ENCODE measurements at regions not wholly inside any gene's neighbourhood (a gene's known extent, or its start where the extent isn't known, plus 50 kb on each side); places are given as distances from the start of the nearest gene placed in this dataset.

DNA sequence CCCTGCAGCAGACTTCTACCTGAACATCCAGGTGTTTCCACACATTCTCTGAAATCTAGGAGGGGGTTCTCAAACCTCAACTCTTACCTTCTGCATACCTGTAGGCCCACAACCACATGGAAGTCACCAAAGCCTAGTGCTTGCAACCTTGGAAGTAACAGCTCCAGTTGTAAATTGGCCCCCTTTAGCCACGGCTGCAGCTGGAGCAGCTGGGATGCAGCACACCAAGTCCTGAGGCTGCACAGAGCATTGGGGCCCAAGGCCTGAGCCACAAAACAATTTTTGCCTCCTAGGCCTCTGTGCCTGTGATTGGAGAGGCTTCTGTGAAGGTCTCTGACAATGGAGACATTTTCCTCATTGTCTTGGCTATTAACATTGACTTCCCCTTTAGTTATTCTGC, 772.4 kb upstream of the INTU start:
- POLR2A ChIA-PET: no interaction called here
- peaks cover 0 to 4% (median 0%) of the 10 kb centered on the region in 5 experiments for H3K9me3 ChIP-seq (ENCODE audit: control extremely low read depth in 1 of 5, control insufficient read depth in 4 of 5, insufficient read depth in 2 of 5, low read depth in 1 of 5, low read length in 4 of 5)
- DNase-seq: no peak
- CTCF ChIA-PET: no interaction called here
- no peaks in the 10 kb centered on the region for H3K36me3 ChIP-seq (ENCODE audit: control insufficient read depth in 4 of 4, insufficient read depth in 4 of 4, low read length in 3 of 4)
- no peak overlapping the region for H3K4me3 ChIP-seq (ENCODE audit: control insufficient read depth in 1 of 7, extremely low read depth in 1 of 7, insufficient read depth in 4 of 7, low read depth in 2 of 7, low read length in 6 of 7)
- 100% methylated on average over 1 of the region's 1 CpG for WGBS (ENCODE audit: insufficient coverage)
- H3K4me1 ChIP-seq (ENCODE audit: control extremely low read depth in 1 of 4, control insufficient read depth in 4 of 4, insufficient read depth in 4 of 4, low read length in 3 of 4): no peaks in the 10 kb centered on the region
- no peaks in the 10 kb centered on the region for H3K27me3 ChIP-seq (replicated peaks in 2 of 5; ENCODE audit: control insufficient read depth in 4 of 5, insufficient read depth in 5 of 5, low read length in 4 of 5)
- no peak overlapping the region for H3K27ac ChIP-seq (ENCODE audit: insufficient read depth in 1 of 2, low read depth in 1 of 2, low read length in 2 of 2, poor library complexity in 1 of 2, severe bottlenecking in 2 of 2)

DNA sequence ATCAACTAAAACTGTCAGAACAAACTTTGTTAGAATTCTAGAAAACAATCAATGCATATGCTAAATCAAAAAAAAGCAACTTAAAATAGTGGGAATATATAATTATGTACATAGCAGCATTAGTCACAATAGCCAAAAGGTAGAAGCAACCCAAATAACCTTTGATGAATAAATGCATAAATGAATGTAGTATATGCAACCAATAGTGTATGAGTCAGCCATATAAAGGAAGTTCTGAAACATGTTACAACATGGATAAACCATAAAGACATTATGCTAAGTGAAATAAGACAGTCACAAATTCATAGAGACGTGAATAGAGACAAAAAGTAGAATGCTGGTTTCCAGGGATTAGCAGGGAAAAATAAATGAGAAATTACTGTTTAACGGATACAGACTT, 762.8 kb upstream of the INTU start:
- Histone ChIP-seq H3K4me3 (ENCODE audit: control insufficient read depth in 1 of 7, extremely low read depth in 1 of 7, insufficient read depth in 4 of 7, low read depth in 2 of 7, low read length in 6 of 7) (no peak overlapping the region), H3K4me1 (ENCODE audit: control extremely low read depth in 1 of 4, control insufficient read depth in 4 of 4, insufficient read depth in 4 of 4, low read length in 3 of 4) (no peaks in the 10 kb centered on the region), H3K9me3 (ENCODE audit: control extremely low read depth in 1 of 5, control insufficient read depth in 4 of 5, insufficient read depth in 2 of 5, low read depth in 1 of 5, low read length in 4 of 5) (peaks cover 0 to 9% (median 0%) of the 10 kb centered on the region in 5 experiments), H3K27me3 (replicated peaks in 2 of 5; ENCODE audit: control insufficient read depth in 4 of 5, insufficient read depth in 5 of 5, low read length in 4 of 5) (no peaks in the 10 kb centered on the region), H3K27ac (ENCODE audit: insufficient read depth in 1 of 2, low read depth in 1 of 2, low read length in 2 of 2, poor library complexity in 1 of 2, severe bottlenecking in 2 of 2) (no peak overlapping the region), H3K36me3 (ENCODE audit: control insufficient read depth in 4 of 4, insufficient read depth in 4 of 4, low read length in 3 of 4) (no peaks in the 10 kb centered on the region)
- ChIA-PET POLR2A (no interaction called here), CTCF (no interaction called here)
- no peak for DNase-seq
- WGBS (ENCODE audit: insufficient coverage): 100% methylated on average over 1 of the region's 2 CpGs

DNA sequence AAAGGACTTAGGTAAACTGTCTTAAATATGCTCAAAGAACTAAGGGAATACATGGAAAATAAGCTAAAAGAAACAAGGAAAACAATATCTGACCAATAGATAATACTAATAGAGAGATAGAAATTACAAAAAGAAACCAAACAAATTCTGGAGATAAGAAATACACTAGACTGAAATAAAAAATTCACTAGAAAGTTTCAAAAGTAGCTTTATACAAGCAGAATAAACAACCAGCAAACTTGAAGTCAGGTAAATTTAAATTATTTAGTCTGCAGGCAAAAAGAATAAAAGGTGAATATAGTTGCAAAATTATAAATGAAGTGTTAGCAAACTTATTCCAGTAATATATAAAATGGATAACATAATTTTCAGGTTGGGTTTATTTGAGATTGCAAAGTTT, 760.9 kb upstream of the INTU start:
- Histone ChIP-seq H3K4me3 (ENCODE audit: control insufficient read depth in 1 of 7, extremely low read depth in 1 of 7, insufficient read depth in 4 of 7, low read depth in 2 of 7, low read length in 6 of 7) (no peak overlapping the region), H3K27me3 (replicated peaks in 2 of 5; ENCODE audit: control insufficient read depth in 4 of 5, insufficient read depth in 5 of 5, low read length in 4 of 5) (no peaks in the 10 kb centered on the region), H3K27ac (ENCODE audit: insufficient read depth in 1 of 2, low read depth in 1 of 2, low read length in 2 of 2, poor library complexity in 1 of 2, severe bottlenecking in 2 of 2) (no peak overlapping the region), H3K9me3 (ENCODE audit: control extremely low read depth in 1 of 5, control insufficient read depth in 4 of 5, insufficient read depth in 2 of 5, low read depth in 1 of 5, low read length in 4 of 5) (peaks cover 0 to 9% (median 0%) of the 10 kb centered on the region in 5 experiments), H3K36me3 (ENCODE audit: control insufficient read depth in 4 of 4, insufficient read depth in 4 of 4, low read length in 3 of 4) (no peaks in the 10 kb centered on the region), H3K4me1 (ENCODE audit: control extremely low read depth in 1 of 4, control insufficient read depth in 4 of 4, insufficient read depth in 4 of 4, low read length in 3 of 4) (no peaks in the 10 kb centered on the region)
- DNase-seq: no peak
- CTCF ChIA-PET: no interaction called here
- POLR2A ChIA-PET: no interaction called here

DNA sequence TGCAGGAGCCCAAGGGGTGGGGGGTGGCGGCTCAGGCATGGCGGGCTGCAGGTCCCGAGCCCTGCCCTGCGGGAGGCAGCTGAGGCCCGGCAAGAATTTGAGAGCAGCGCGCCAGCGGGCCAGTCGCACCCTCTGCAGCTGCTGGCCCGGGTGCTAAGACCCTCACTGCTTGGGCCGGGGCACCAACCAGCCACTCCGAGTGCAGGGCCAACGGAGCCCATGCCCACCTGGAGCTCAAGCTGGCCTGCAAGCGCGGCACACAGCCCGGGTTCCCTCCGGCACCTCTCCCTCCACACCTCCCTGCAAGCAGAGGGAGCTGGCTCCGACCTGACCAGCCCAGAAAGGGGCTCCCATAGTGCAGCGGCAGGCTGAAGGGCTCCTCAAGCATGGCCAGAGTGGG, 758.2 kb upstream of the INTU start:
- POLR2A ChIA-PET: no interaction called here
- H3K36me3 ChIP-seq (ENCODE audit: control insufficient read depth in 4 of 4, insufficient read depth in 4 of 4, low read length in 3 of 4): no peaks in the 10 kb centered on the region
- H3K27me3 ChIP-seq (replicated peaks in 2 of 5; ENCODE audit: control insufficient read depth in 4 of 5, insufficient read depth in 5 of 5, low read length in 4 of 5): no peaks in the 10 kb centered on the region
- CTCF ChIA-PET: interaction anchor here (1.2 kb wide), 1 partner anchor 70 kb away, joined by 4 read pairs; no protein-coding TSS in a partner anchor
- DNase-seq: no peak
- no peak overlapping the region for H3K27ac ChIP-seq (ENCODE audit: insufficient read depth in 1 of 2, low read depth in 1 of 2, low read length in 2 of 2, poor library complexity in 1 of 2, severe bottlenecking in 2 of 2)
- peaks cover 0 to 4% (median 0%) of the 10 kb centered on the region in 5 experiments for H3K9me3 ChIP-seq (ENCODE audit: control extremely low read depth in 1 of 5, control insufficient read depth in 4 of 5, insufficient read depth in 2 of 5, low read depth in 1 of 5, low read length in 4 of 5)
- no peaks in the 10 kb centered on the region for H3K4me1 ChIP-seq (ENCODE audit: control extremely low read depth in 1 of 4, control insufficient read depth in 4 of 4, insufficient read depth in 4 of 4, low read length in 3 of 4)
- WGBS (ENCODE audit: insufficient coverage): 95% methylated on average over 18 of the region's 19 CpGs
- no peak overlapping the region for H3K4me3 ChIP-seq (ENCODE audit: control insufficient read depth in 1 of 7, extremely low read depth in 1 of 7, insufficient read depth in 4 of 7, low read depth in 2 of 7, low read length in 6 of 7)

DNA sequence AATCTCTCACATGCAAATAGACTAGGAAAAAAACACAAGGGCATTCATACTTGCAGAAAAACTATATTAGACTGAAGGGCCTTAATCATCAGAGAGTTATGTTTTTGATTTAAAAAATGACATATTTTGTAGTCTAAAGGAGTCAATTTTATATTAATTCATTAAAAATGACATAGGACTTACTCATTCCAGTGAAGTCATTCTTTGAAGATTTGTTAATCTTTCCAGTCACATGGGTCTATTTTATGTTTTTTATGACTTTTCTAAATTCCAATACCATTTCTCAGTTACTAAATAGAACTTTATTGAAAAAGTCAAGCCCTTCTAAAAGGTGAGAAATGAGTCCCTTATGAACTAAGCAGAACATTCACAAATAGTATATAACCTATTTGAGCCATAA, 743.8 kb upstream of the INTU start:
- ChIA-PET CTCF (no interaction called here), POLR2A (no interaction called here)
- no peaks in the 10 kb centered on the region for H3K9me3 ChIP-seq (ENCODE audit: control extremely low read depth in 1 of 5, control insufficient read depth in 4 of 5, insufficient read depth in 2 of 5, low read depth in 1 of 5, low read length in 4 of 5)
- H3K36me3 ChIP-seq (ENCODE audit: control insufficient read depth in 4 of 4, insufficient read depth in 4 of 4, low read length in 3 of 4): no peaks in the 10 kb centered on the region
- no peak overlapping the region for H3K27ac ChIP-seq (ENCODE audit: insufficient read depth in 1 of 2, low read depth in 1 of 2, low read length in 2 of 2, poor library complexity in 1 of 2, severe bottlenecking in 2 of 2)
- H3K27me3 ChIP-seq (replicated peaks in 2 of 5; ENCODE audit: control insufficient read depth in 4 of 5, insufficient read depth in 5 of 5, low read length in 4 of 5): no peaks in the 10 kb centered on the region
- no peak for DNase-seq
- H3K4me1 ChIP-seq (ENCODE audit: control extremely low read depth in 1 of 4, control insufficient read depth in 4 of 4, insufficient read depth in 4 of 4, low read length in 3 of 4): no peaks in the 10 kb centered on the region
- no peak overlapping the region for H3K4me3 ChIP-seq (ENCODE audit: control insufficient read depth in 1 of 7, extremely low read depth in 1 of 7, insufficient read depth in 4 of 7, low read depth in 2 of 7, low read length in 6 of 7)

DNA sequence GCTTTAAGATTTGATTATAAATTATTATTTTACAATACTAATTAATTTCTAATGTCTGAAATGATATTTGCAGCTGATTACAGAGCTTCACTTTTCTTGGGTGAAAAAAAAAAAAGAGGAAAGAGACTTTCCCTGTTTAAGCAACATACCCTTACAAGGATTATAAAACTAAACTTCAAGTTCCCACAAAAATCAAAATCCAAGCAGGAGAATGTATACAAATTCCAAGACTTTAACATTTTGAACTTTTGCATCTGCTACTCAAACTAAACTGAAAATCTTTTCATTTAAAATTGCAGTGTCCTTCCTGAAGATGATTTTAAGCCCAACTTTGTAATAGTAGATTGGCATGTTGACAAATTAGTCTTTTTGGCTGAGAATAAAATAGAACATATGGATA, 742.4 kb upstream of the INTU start:
- DNase-seq: no peak
- Histone ChIP-seq H3K9me3 (ENCODE audit: control extremely low read depth in 1 of 5, control insufficient read depth in 4 of 5, insufficient read depth in 2 of 5, low read depth in 1 of 5, low read length in 4 of 5) (no peaks in the 10 kb centered on the region), H3K36me3 (ENCODE audit: control insufficient read depth in 4 of 4, insufficient read depth in 4 of 4, low read length in 3 of 4) (no peaks in the 10 kb centered on the region), H3K4me1 (ENCODE audit: control extremely low read depth in 1 of 4, control insufficient read depth in 4 of 4, insufficient read depth in 4 of 4, low read length in 3 of 4) (no peaks in the 10 kb centered on the region), H3K4me3 (ENCODE audit: control insufficient read depth in 1 of 7, extremely low read depth in 1 of 7, insufficient read depth in 4 of 7, low read depth in 2 of 7, low read length in 6 of 7) (no peak overlapping the region), H3K27me3 (replicated peaks in 2 of 5; ENCODE audit: control insufficient read depth in 4 of 5, insufficient read depth in 5 of 5, low read length in 4 of 5) (no peaks in the 10 kb centered on the region), H3K27ac (ENCODE audit: insufficient read depth in 1 of 2, low read depth in 1 of 2, low read length in 2 of 2, poor library complexity in 1 of 2, severe bottlenecking in 2 of 2) (no peak overlapping the region)
- ChIA-PET POLR2A (no interaction called here), CTCF (no interaction called here)

DNA sequence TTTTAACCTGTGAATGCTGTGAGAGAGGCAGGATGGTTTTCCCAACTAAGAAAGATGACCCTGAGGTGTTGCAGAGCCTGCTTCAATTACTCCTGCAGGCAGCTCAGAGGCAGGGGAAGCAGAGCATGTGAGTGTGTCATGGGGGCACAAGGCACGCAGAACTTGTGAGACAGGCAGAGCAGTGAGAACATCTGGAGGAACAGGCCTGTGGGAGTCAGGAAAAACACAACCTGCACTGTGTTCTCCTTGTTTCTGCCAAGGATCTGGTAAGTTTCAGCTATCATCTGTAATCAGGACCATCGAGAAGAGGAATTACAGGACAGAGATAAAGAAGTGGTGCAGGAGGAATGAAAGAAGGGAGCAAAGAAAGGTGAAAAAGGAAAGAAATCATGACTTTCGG, 741.8 kb upstream of the INTU start:
- 53% methylated on average over 3 of the region's 3 CpGs for WGBS (ENCODE audit: insufficient coverage)
- ChIA-PET POLR2A (no interaction called here), CTCF (no interaction called here)
- H3K36me3 ChIP-seq (ENCODE audit: control insufficient read depth in 4 of 4, insufficient read depth in 4 of 4, low read length in 3 of 4): no peaks in the 10 kb centered on the region
- no peaks in the 10 kb centered on the region for H3K27me3 ChIP-seq (replicated peaks in 2 of 5; ENCODE audit: control insufficient read depth in 4 of 5, insufficient read depth in 5 of 5, low read length in 4 of 5)
- H3K9me3 ChIP-seq (ENCODE audit: control extremely low read depth in 1 of 5, control insufficient read depth in 4 of 5, insufficient read depth in 2 of 5, low read depth in 1 of 5, low read length in 4 of 5): peaks cover 0 to 2% (median 0%) of the 10 kb centered on the region in 5 experiments
- no peak overlapping the region for H3K4me3 ChIP-seq (ENCODE audit: control insufficient read depth in 1 of 7, extremely low read depth in 1 of 7, insufficient read depth in 4 of 7, low read depth in 2 of 7, low read length in 6 of 7)
- H3K27ac ChIP-seq (ENCODE audit: insufficient read depth in 1 of 2, low read depth in 1 of 2, low read length in 2 of 2, poor library complexity in 1 of 2, severe bottlenecking in 2 of 2): no peak overlapping the region
- no peaks in the 10 kb centered on the region for H3K4me1 ChIP-seq (ENCODE audit: control extremely low read depth in 1 of 4, control insufficient read depth in 4 of 4, insufficient read depth in 4 of 4, low read length in 3 of 4)
- no peak for DNase-seq

DNA sequence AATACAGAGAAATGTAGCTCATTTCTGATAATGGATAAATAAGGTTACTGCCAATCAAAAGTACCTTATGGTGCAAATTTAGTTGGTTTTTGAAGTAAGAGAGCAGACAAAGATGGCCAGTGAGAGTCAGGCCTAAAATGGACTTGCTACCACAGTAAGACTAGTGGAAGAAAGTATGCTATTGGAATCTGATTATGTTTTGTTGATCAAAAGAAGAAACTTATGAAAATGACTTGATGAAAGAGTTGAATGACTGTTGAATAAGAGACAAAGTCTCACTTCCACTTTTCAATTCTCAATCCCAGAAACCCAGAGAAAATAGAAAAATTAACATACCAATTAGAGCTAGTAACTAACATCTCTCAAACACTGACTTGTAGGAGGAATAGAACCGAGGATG, 737.8 kb upstream of the INTU start:
- ChIA-PET POLR2A (no interaction called here), CTCF (no interaction called here)
- H3K9me3 ChIP-seq (ENCODE audit: control extremely low read depth in 1 of 5, control insufficient read depth in 4 of 5, insufficient read depth in 2 of 5, low read depth in 1 of 5, low read length in 4 of 5): peaks cover 0 to 3% (median 2%) of the 10 kb centered on the region in 5 experiments
- no peaks in the 10 kb centered on the region for H3K36me3 ChIP-seq (ENCODE audit: control insufficient read depth in 4 of 4, insufficient read depth in 4 of 4, low read length in 3 of 4)
- no peaks in the 10 kb centered on the region for H3K4me1 ChIP-seq (ENCODE audit: control extremely low read depth in 1 of 4, control insufficient read depth in 4 of 4, insufficient read depth in 4 of 4, low read length in 3 of 4)
- no peaks in the 10 kb centered on the region for H3K27me3 ChIP-seq (replicated peaks in 2 of 5; ENCODE audit: control insufficient read depth in 4 of 5, insufficient read depth in 5 of 5, low read length in 4 of 5)
- H3K4me3 ChIP-seq (ENCODE audit: control insufficient read depth in 1 of 7, extremely low read depth in 1 of 7, insufficient read depth in 4 of 7, low read depth in 2 of 7, low read length in 6 of 7): no peak overlapping the region
- H3K27ac ChIP-seq (ENCODE audit: insufficient read depth in 1 of 2, low read depth in 1 of 2, low read length in 2 of 2, poor library complexity in 1 of 2, severe bottlenecking in 2 of 2): no peak overlapping the region
- WGBS (ENCODE audit: insufficient coverage): no CpG with 5 or more reads among the region's 1 CpG
- DNase-seq: no peak
